Fibroblast of the aortic adventitia (primary cell): ENCODE measurements at regions not wholly inside any gene's neighbourhood (a gene's known extent, or its start where the extent isn't known, plus 50 kb on each side); places are given as distances from the start of the nearest gene placed in this dataset.
A peak's percentile ranks its signal among the peaks of the same experiment; 100 is the strongest.
"Not testable (repeated sequence)": the region's sequence is repeated elsewhere in the genome, so short reads cannot be mapped to it uniquely, and the experiment has no call there.

ENCODE experiments used
- DNase-seq: peaks from one replicate; pipeline ENCODE4 v3.0.0-alpha.2; 2010; ENCODE audit warnings: low read depth
- H3K4me3 ChIP-seq: 2 replicates; pipeline ENCODE4 v1.5.1; 2011; ENCODE audit warnings: low read depth, mild to moderate bottlenecking, control low read depth, low read length, moderate library complexity
- TF ChIP-seq, protein P1 (sequence below): IDR thresholded peaks from 2 replicates; pipeline ENCODE4 v1.5.1; 2011; ENCODE audit warnings: mild to moderate bottlenecking, low read length, control low read depth, inconsistent platforms; ENCODE audit not compliant: insufficient read depth

DNA sequence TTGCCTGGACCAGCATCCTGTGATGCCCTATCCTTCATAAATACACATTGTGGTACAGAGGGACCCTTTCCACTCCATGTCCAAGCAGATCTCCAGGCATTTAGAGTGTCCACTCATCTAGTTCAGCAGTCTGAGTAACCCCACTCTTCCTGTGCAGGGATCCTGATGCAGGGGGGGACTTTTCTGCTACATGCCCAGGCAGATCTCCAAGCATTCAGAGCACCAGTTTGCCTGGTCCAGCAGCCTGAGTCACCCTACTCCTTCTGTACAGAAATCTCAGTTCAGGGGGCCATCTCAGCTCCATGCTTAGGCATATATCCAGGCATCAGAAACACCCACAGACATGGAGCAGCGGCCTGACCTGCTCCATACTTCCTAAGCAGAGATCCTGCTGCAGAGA is 1089.8 kb downstream of the FAT4 start:
- H3K4me3 ChIP-seq, result no peak overlapping the region
- TF ChIP-seq, protein P1, sequence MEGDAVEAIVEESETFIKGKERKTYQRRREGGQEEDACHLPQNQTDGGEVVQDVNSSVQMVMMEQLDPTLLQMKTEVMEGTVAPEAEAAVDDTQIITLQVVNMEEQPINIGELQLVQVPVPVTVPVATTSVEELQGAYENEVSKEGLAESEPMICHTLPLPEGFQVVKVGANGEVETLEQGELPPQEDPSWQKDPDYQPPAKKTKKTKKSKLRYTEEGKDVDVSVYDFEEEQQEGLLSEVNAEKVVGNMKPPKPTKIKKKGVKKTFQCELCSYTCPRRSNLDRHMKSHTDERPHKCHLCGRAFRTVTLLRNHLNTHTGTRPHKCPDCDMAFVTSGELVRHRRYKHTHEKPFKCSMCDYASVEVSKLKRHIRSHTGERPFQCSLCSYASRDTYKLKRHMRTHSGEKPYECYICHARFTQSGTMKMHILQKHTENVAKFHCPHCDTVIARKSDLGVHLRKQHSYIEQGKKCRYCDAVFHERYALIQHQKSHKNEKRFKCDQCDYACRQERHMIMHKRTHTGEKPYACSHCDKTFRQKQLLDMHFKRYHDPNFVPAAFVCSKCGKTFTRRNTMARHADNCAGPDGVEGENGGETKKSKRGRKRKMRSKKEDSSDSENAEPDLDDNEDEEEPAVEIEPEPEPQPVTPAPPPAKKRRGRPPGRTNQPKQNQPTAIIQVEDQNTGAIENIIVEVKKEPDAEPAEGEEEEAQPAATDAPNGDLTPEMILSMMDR, result no peak
- DNase-seq, result peak; percentile 9

DNA sequence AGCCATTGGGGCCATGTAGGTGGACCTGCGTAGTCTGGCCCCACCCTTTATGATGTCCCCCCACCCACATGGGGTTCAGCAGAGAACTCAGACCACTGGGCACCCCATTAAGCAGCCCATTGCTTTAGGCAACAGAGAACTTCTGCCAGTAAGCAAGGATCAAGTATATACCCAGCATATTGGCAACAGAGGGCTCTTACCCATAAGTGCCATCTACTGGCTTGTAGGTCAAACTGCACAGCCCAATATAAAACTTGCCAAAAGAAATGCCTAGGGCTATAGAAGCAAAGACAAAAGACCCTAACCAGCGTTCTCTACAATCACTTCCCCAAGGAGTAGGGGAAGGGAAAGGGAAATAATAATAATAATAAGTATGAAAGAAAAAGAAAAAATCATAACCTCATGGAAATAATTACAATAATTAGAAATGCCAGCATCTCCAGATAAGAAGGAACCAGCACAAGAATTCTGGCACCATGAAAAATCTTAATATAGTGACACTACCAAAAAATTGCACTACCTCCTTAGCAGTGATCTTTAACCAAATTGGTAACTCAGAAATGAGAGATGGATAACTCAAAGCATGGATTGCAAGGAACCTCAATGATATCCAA is 1090.7 kb downstream of the FAT4 start:
- DNase-seq, result peak; percentile 47
- H3K4me3 ChIP-seq, result no peak overlapping the region
- TF ChIP-seq, protein P1, result peak; percentile 67

DNA sequence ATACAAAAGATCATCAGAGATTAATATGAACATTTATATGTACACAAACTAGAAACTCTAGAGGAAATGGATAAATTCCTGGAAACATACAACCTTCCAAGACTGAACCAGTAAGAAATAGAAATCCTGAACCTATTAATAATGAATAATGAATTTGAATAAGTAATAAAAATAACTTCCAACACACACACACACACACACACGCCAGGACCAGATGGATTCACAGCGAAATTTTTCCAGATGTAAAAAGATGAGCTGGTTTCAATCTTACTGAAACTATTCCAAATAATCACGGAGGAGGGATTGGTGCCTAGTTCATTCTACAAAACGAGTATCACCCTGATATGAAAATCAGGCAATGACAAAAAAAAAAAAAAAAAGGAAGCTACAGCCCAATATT is 1095.0 kb downstream of the FAT4 start:
- H3K4me3 ChIP-seq, result no peak overlapping the region
- TF ChIP-seq, protein P1, result no peak
- no peak for DNase-seq

DNA sequence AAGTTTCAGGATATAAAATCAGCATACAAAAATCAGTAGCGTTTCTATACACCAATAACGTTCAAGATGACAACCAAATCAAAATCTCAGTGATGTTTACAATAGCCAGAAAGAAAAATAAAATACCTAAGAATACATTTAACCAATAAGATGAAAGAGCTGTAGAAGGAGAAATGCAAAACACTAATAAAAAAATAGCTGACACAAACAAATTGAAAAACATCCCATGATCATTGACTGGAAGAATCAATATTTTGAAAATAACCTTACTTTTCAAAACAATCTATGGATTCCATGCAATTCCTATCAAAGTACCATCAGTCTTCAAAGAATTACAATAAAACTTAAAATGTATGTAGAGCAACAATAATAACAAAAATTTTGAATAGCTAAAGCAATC is 1096.3 kb downstream of the FAT4 start:
- TF ChIP-seq, protein P1, result no peak

DNA sequence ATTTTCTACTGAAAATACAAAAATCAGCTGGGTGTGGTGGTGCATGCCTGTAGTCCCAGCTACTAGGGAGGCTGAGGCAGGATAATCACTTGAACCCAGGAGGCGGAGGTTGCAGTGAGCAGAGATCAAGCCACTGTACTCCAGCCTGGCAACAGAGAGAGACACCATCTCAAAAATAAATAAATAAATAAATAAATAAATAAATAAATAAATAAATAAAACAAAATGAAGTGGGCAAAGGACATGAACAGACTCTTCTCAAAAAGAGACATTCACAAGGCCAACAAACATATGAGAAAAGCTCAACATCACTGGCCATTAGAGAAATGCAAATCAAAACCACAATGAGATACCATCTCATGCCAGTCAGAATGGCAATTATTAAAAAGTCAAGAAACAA is 1097.6 kb downstream of the FAT4 start:
- not testable (repeated sequence) for DNase-seq, H3K4me3 ChIP-seq

More for the DNA sequence above, 1096.3 kb downstream of the FAT4 start:
- no peak overlapping the region for H3K4me3 ChIP-seq
- DNase-seq, result no peak

DNA sequence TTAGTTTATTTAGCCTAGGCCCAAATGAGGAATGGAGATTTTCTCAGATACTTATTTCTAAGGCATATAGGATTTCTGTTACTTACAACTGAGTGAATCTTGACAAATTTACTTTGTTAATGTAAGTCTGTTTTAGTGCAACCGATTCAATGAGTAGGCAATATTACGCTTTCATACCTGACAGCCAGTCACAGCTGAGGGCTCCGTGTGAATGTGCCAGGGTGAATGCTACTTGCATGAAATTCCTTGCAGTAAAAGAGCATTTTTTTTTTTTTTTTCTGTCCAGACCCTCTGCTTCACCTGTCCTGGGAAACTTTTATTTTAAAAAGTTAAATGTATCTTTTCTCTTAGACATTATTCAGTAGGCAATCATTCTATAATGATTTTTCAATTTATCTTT is 1100.0 kb downstream of the FAT4 start:
- TF ChIP-seq, protein P1, result no peak
- DNase-seq, result no peak
- H3K4me3 ChIP-seq, result no peak overlapping the region

DNA sequence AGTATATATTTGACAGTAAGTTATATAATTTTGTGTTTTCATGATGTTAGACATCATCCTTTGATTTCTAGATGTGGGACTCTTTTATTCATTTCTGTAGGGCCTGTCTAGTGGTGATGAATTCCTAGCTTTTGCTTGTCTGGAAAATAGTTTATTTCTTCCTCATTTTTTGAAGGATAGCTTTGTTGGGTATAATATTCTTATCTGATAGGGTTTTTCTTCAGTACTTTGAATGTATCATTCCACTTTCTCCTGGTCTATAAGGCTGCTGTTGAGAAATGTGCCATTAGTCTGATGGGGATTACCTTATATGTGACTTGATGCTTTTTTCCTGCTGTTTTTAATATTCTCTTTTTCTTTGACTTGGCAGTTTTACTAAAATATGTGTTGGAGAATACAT is 1104.5 kb downstream of the FAT4 start:
- TF ChIP-seq, protein P1, result no peak
- H3K4me3 ChIP-seq, result no peak overlapping the region
- DNase-seq, result no peak
